ENCODE measurements at regions not wholly inside any gene's neighbourhood (a gene's known extent, or its start where the extent isn't known, plus 50 kb on each side); places are given as distances from the start of the nearest gene placed in this dataset.

DNA sequence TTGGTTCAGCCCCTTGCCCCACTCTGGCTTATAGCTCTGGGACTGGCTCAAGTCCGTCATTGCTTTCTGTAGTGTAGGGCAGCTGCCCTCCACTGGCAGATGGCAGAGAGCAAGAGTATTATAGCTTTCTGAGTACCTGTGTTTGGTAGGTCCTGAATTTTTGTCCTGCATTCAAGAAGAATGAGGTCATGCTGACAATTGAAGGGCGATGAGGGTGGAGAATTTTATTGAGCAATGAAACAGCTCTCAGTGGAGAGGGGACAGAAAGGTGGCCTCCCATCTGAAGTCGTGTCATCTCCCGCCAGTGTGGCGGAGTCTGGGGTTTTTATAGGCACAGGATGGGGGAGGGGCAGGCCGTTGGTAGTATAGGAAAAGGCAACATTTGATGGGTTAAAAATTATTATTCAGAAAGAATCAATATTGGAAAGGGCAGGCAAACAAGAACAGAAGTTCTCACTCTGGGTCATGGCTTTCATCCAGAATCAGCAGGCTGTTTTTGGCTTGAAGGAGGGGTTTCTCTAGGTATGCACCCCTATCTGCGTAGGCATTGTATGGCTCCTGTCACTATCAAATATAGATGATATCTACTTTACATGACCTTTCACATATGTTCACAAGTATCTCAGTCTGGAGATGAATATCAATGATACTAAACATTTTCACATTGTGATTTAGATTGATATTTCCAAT lies 1239.7 kb upstream of the ALCAM start:
- Histone ChIP-seq H3K9me2 (replicated peaks; ENCODE audit: insufficient read depth, low read length) (no peaks in the 10 kb centered on the region), H3K9ac (ENCODE audit: low read length) (no peak overlapping the region), H3F3A (ENCODE audit: insufficient read depth, low read length) (no peaks in the 10 kb centered on the region), H3K4me1 (ENCODE audit: low read length) (no peaks in the 10 kb centered on the region), H3K4me3 (ENCODE audit: low read length) (no peak overlapping the region), H4K20me1 (ENCODE audit: insufficient read depth, low read length) (no peaks in the 10 kb centered on the region), H3K27me3 (replicated peaks; ENCODE audit: insufficient read depth, low read length) (no peaks in the 10 kb centered on the region), H3K4me2 (ENCODE audit: low read depth, low read length) (no peak overlapping the region), H3K36me3 (replicated peaks; ENCODE audit: insufficient read depth, low read length) (no peaks in the 10 kb centered on the region), H2AFZ (ENCODE audit: low read length) (no peak overlapping the region), H3K9me3 (replicated peaks; ENCODE audit: insufficient read depth, low read length) (no peaks in the 10 kb centered on the region), H3K79me2 (ENCODE audit: low read length) (no peaks in the 10 kb centered on the region), H3K27ac (ENCODE audit: low read length) (no peak overlapping the region)
- TF ChIP-seq EZH2phosphoT487 (IDR thresholded peaks at IDR 0.05; ENCODE audit: low read length) (no peak), EZH2 (optimal IDR thresholded peaks at IDR 0.05; ENCODE audit: low read depth, low read length) (no peak)
- TF ChIP-seq, protein P1, sequence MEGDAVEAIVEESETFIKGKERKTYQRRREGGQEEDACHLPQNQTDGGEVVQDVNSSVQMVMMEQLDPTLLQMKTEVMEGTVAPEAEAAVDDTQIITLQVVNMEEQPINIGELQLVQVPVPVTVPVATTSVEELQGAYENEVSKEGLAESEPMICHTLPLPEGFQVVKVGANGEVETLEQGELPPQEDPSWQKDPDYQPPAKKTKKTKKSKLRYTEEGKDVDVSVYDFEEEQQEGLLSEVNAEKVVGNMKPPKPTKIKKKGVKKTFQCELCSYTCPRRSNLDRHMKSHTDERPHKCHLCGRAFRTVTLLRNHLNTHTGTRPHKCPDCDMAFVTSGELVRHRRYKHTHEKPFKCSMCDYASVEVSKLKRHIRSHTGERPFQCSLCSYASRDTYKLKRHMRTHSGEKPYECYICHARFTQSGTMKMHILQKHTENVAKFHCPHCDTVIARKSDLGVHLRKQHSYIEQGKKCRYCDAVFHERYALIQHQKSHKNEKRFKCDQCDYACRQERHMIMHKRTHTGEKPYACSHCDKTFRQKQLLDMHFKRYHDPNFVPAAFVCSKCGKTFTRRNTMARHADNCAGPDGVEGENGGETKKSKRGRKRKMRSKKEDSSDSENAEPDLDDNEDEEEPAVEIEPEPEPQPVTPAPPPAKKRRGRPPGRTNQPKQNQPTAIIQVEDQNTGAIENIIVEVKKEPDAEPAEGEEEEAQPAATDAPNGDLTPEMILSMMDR (IDR thresholded peaks at IDR 0.05; ENCODE audit: low read length) = no peak
- DNase-seq = no peak

DNA sequence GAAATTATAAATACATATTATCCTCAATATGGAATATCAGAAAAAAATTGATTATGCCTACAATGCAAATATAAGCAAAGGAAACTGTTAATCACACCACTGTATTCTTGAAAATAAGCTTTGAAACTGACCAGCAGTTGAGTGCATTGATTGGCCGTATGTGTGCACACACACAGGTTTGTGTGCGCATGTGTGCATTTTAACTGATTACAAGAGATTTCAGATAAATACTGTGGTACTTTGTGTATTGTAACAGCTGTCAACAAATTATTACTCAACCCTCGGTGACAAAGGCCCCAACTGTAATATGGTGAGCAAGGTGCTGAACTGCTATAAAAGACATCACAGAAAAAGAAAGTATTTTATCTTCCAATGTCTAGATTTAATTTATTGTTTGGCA lies 1238.9 kb upstream of the ALCAM start:
- TF ChIP-seq, protein P1 (IDR thresholded peaks at IDR 0.05; ENCODE audit: low read length) = no peak
- TF ChIP-seq EZH2 (optimal IDR thresholded peaks at IDR 0.05; ENCODE audit: low read depth, low read length) = no peak
- TF ChIP-seq EZH2phosphoT487 (IDR thresholded peaks at IDR 0.05; ENCODE audit: low read length) = no peak
- Histone ChIP-seq H3K27ac (ENCODE audit: low read length) (no peak overlapping the region), H3K9me3 (replicated peaks; ENCODE audit: insufficient read depth, low read length) (no peaks in the 10 kb centered on the region), H3F3A (ENCODE audit: insufficient read depth, low read length) (no peaks in the 10 kb centered on the region), H3K36me3 (replicated peaks; ENCODE audit: insufficient read depth, low read length) (no peaks in the 10 kb centered on the region), H4K20me1 (ENCODE audit: insufficient read depth, low read length) (no peaks in the 10 kb centered on the region), H3K9ac (ENCODE audit: low read length) (no peak overlapping the region), H3K79me2 (ENCODE audit: low read length) (no peaks in the 10 kb centered on the region), H3K9me2 (replicated peaks; ENCODE audit: insufficient read depth, low read length) (no peaks in the 10 kb centered on the region), H3K4me1 (ENCODE audit: low read length) (no peaks in the 10 kb centered on the region), H2AFZ (ENCODE audit: low read length) (no peak overlapping the region), H3K4me3 (ENCODE audit: low read length) (no peak overlapping the region), H3K4me2 (ENCODE audit: low read depth, low read length) (no peak overlapping the region), H3K27me3 (replicated peaks; ENCODE audit: insufficient read depth, low read length) (no peaks in the 10 kb centered on the region)
- DNase-seq = no peak

DNA sequence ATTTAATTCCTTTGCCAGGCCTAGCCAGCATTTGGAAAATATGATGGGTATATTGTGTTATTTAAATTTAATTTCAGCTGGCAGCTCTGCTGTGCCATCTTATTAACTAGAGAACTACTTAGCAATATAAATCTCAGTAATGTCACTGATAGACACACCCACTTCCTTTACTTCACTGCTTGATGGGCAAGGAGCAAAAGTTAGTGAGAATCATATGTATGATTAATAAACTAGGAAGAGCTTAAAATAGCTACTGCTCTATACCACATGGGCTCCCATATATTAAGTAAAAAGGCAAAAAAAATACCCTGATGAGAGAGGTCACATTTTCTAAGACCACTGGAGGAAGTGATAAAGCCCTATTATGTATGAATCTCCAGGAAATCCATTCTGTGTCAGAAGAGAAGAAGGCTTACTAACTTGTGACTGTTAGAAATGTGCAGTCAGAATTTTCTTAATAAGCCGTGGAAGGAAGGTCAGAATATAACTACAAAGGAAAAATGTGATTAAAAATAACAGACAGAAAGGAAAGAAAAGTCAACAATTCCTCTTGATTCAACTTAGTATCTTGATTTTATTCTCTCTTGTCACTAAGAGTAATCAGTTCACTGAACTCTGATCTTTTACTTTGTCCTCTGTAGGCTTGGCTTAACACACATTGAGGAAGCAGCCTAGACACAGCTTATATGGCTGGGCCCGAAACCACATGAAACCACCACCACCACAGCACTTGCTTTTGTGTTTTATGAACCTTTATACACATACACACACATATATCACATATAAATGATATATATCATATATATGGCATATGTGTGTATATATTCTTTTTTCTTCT lies 1233.9 kb upstream of the ALCAM start:
- H2AFZ ChIP-seq (ENCODE audit: low read length) = no peak overlapping the region
- DNase-seq = no peak
- H3K4me2 ChIP-seq (ENCODE audit: low read depth, low read length) = no peak overlapping the region
- H3K79me2 ChIP-seq (ENCODE audit: low read length) = no peaks in the 10 kb centered on the region
- no peaks in the 10 kb centered on the region for H3K36me3 ChIP-seq (replicated peaks; ENCODE audit: insufficient read depth, low read length)
- no peaks in the 10 kb centered on the region for H3K27me3 ChIP-seq (replicated peaks; ENCODE audit: insufficient read depth, low read length)
- H3F3A ChIP-seq (ENCODE audit: insufficient read depth, low read length) = no peaks in the 10 kb centered on the region
- H4K20me1 ChIP-seq (ENCODE audit: insufficient read depth, low read length) = no peaks in the 10 kb centered on the region
- H3K4me1 ChIP-seq (ENCODE audit: low read length) = no peaks in the 10 kb centered on the region
- no peaks in the 10 kb centered on the region for H3K9me3 ChIP-seq (replicated peaks; ENCODE audit: insufficient read depth, low read length)
- no peak overlapping the region for H3K9ac ChIP-seq (ENCODE audit: low read length)
- no peak for TF ChIP-seq EZH2phosphoT487 (IDR thresholded peaks at IDR 0.05; ENCODE audit: low read length)
- TF ChIP-seq EZH2 (optimal IDR thresholded peaks at IDR 0.05; ENCODE audit: low read depth, low read length) = no peak
- TF ChIP-seq, protein P1 (IDR thresholded peaks at IDR 0.05; ENCODE audit: low read length) = no peak
- H3K27ac ChIP-seq (ENCODE audit: low read length) = no peak overlapping the region
- H3K4me3 ChIP-seq (ENCODE audit: low read length) = no peak overlapping the region
- H3K9me2 ChIP-seq (replicated peaks; ENCODE audit: insufficient read depth, low read length) = no peaks in the 10 kb centered on the region

All from MM.1S (cell line).